Panc1 (cell line): ENCODE measurements at regions not wholly inside any gene's neighbourhood (a gene's known extent, or its start where the extent isn't known, plus 50 kb on each side); places are given as distances from the start of the nearest gene placed in this dataset.
A peak's percentile ranks its signal among the peaks of the same experiment; 100 is the strongest.

Experiments
- ATAC-seq: fragments of 200-7000 bp; cut with Tn5 transposase; 2 replicates; pipeline ENCODE4 v1.9.1; 2020; ENCODE audit warnings: mild to moderate bottlenecking, moderate library complexity
- BruUV-seq: library from RNA; stranded (reverse); fragments of 400-500 nt; replicated peaks from 2 replicates; lab custom pipeline; 2021; lab: Mats Ljungman, UMichigan
- CTCF ChIA-PET: fragments of 300-600 bp; sonication (Branson Sonifier 250); formaldehyde crosslinking; loops from one replicate; lab custom pipeline; 2022; ENCODE audit warnings: antibody characterized with exemption; lab: Charles Lee
- POLR2A ChIA-PET: fragments of 300-600 bp; sonication (Branson Sonifier 250); formaldehyde crosslinking; loops from one replicate; lab custom pipeline; 2022; ENCODE audit warnings: antibody characterized with exemption; lab: Charles Lee
- DNase-seq: peaks from one replicate; pipeline ENCODE4 v3.0.0-alpha.2; 2010; ENCODE audit warnings: low read depth, low spot score
- H3K27ac ChIP-seq: 2 replicates; pipeline ENCODE4 v1.5.1; 2011; ENCODE audit warnings: mild to moderate bottlenecking, low read length, inconsistent platforms
- H3K27me3 ChIP-seq: fragments of 200-500 bp; sonication (Bioruptor generic); 2 replicates; pipeline ENCODE4 v1.6.0; 2014; ENCODE audit warnings: low read length, inconsistent platforms; ENCODE audit not compliant: control insufficient read depth, insufficient read depth
- H3K36me3 ChIP-seq: fragments of 200-500 bp; sonication (Bioruptor generic); 2 replicates; pipeline ENCODE4 v1.5.1; 2014; ENCODE audit warnings: inconsistent platforms, mild to moderate bottlenecking, low read length, moderate library complexity; ENCODE audit not compliant: control insufficient read depth, insufficient read depth
- H3K4me1 ChIP-seq: 2 replicates; pipeline ENCODE4 v1.5.1; 2011; ENCODE audit warnings: inconsistent platforms, mild to moderate bottlenecking, low read length, moderate library complexity; ENCODE audit not compliant: control insufficient read depth, insufficient read depth
- H3K4me3 ChIP-seq, 2 experiments: 2 replicates each; pipeline ENCODE4 v1.5.1; 2011 to 2012; ENCODE audit warnings: low read depth in 2 of 2, low read length in 2 of 2, mild to moderate bottlenecking in 2 of 2, inconsistent platforms in 1 of 2, moderate library complexity in 1 of 2
- H3K9me3 ChIP-seq: fragments of 200-500 bp; sonication (Bioruptor generic); 2 replicates; pipeline ENCODE4 v1.5.1; 2014; ENCODE audit warnings: low read depth, mild to moderate bottlenecking, inconsistent platforms, low read length, moderate library complexity; ENCODE audit not compliant: control insufficient read depth, insufficient read depth
- CTCF ChIP-seq: fragments of 450-650 bp; IDR thresholded peaks from 2 replicates; pipeline ENCODE4 v1.5.1; 2017; ENCODE audit warnings: mild to moderate bottlenecking
- POLR2AphosphoS5 ChIP-seq: IDR thresholded peaks from 2 replicates; pipeline ENCODE4 v1.6.1; 2012; ENCODE audit warnings: mild to moderate bottlenecking, low read depth, low read length, moderate library complexity
- REST ChIP-seq, 2 experiments: IDR thresholded peaks; 2 replicates each; pipeline ENCODE4 v1.6.1; 2011 to 2012; ENCODE audit warnings: low read depth in 2 of 2, control low read depth in 1 of 2, low read length in 1 of 2, mild to moderate bottlenecking in 1 of 2, moderate library complexity in 1 of 2; ENCODE audit not compliant: insufficient read depth in 1 of 2
- SIN3A ChIP-seq: IDR thresholded peaks from 2 replicates; pipeline ENCODE4 v1.6.1; 2012; ENCODE audit warnings: low read depth, mild to moderate bottlenecking, low read length, moderate library complexity, borderline replicate concordance; ENCODE audit not compliant: insufficient read depth
- TCF7L2 ChIP-seq: IDR thresholded peaks from 2 replicates; pipeline ENCODE4 v1.6.1; 2011; ENCODE audit warnings: mild to moderate bottlenecking, low read depth, low read length, inconsistent platforms
- in situ Hi-C: cut with HindIII; loops from 2 replicates; pipeline ENCODE4 v1.10.0; 2016; ENCODE audit warnings: low sequenced_read_pairs, low pct_unique_long_range_greater_than_20kb
- intact Hi-C: fragments of 100-400 bp; cut with micrococcal nuclease; formaldehyde crosslinking; loops from one replicate; pipeline ENCODE4 v1.10.0; 2022; ENCODE audit not compliant: unreplicated experiment

- TF ChIP-seq CTCF (no peak), POLR2AphosphoS5 (no peak), REST (IDR thresholded peaks at IDR 0.05; ENCODE audit: insufficient read depth in 1 of 2, low read depth in 2 of 2, low read length in 1 of 2) (no peak)
- Histone ChIP-seq H3K36me3 (no peaks in the 10 kb centered on the region), H3K27ac (no peak overlapping the region), H3K4me3 (no peak overlapping the region), H3K9me3 (no peaks in the 10 kb centered on the region), H3K4me1 (peaks cover 2% of the 10 kb centered on the region; the same call in 1 of the 2 replicates), H3K27me3 (no peaks in the 10 kb centered on the region)
- ATAC-seq = no peak
- in situ Hi-C loops = no loop called here
- ChIA-PET CTCF (no interaction called here), POLR2A (no interaction called here)
- DNase-seq = peak; percentile 81
- BruUV-seq = no TSS peak
- intact Hi-C loops = no loop called here
Measured at GRCh38 chr2:18413676-18414396, 146.6 kb downstream of the RDH14 start.

DNA sequence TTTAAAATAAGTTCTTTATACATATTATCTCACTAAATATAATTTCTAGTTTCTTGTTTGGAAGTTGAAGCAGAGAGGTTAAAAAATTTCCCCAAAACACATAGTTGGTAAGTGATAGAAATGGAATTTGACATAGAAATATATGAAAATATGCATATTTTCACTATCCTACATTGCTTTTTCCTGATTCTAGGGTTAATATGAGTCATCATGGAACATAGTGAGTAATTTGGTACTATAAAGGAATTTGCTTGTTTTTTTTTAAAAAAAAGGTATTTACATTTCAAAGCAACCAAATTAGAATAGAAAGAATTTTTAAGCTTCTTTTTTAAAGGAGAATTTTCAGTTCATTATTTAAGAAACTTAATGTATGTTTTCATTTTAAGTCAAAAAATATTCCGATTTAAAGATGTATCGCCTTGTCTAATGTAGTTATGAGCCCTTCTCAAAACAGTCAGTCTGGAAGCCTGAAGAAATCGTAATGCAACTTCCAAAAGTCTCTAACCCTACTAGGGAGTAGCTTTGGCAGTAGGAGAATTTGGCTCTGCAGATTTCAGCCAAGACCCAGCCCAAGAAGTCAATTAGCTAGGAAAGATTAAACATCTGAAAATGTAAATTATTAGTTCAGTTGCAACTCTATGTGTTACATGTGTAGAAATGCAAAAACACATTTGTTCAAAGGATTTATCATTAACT is 147.3 kb downstream of the RDH14 start:
- in situ Hi-C loops (no loop called here), intact Hi-C loops (no loop called here)
- H3K4me1 ChIP-seq = peaks cover 2% of the 10 kb centered on the region; the same call in 1 of the 2 replicates
- H3K36me3 ChIP-seq = no peaks in the 10 kb centered on the region
- no peaks in the 10 kb centered on the region for H3K27me3 ChIP-seq
- TF ChIP-seq POLR2AphosphoS5 = no peak
- TF ChIP-seq CTCF = no peak
- no peak for TF ChIP-seq SIN3A
- no peak for TF ChIP-seq TCF7L2
- TF ChIP-seq REST (IDR thresholded peaks at IDR 0.05; ENCODE audit: insufficient read depth in 1 of 2, low read depth in 2 of 2, low read length in 1 of 2) = no peak
- POLR2A ChIA-PET = no interaction called here
- no TSS peak for BruUV-seq
- CTCF ChIA-PET = no interaction called here
- H3K4me3 ChIP-seq = no peak overlapping the region
- H3K27ac ChIP-seq = no peak overlapping the region
- peak; percentile 5 for DNase-seq
- ATAC-seq = no peak
- no peaks in the 10 kb centered on the region for H3K9me3 ChIP-seq
